Muscle of leg (tissue), 3 donors: ENCODE measurements at regions not wholly inside any gene's neighbourhood (a gene's known extent, or its start where the extent isn't known, plus 50 kb on each side); places are given as distances from the start of the nearest gene placed in this dataset.

Experiments
- DNase-seq: peaks from one replicate; pipeline ENCODE4 v3.0.0; 2013
- H3K27ac ChIP-seq: one replicate; pipeline ENCODE4 v1.5.1; 2013; ENCODE audit warnings: mild to moderate bottlenecking, low read length, control low read depth
- H3K27me3 ChIP-seq: one replicate; pipeline ENCODE4 v1.6.1; 2013; ENCODE audit warnings: low read length; ENCODE audit not compliant: control insufficient read depth, insufficient read depth
- H3K36me3 ChIP-seq: one replicate; pipeline ENCODE4 v1.6.1; 2013; ENCODE audit warnings: low read length; ENCODE audit not compliant: control insufficient read depth, insufficient read depth
- H3K4me1 ChIP-seq: one replicate; pipeline ENCODE4 v1.6.1; 2013; ENCODE audit warnings: low read length; ENCODE audit not compliant: control insufficient read depth, insufficient read depth
- H3K4me3 ChIP-seq: one replicate; pipeline ENCODE4 v1.5.1; 2013; ENCODE audit warnings: low read length, control low read depth
- H3K9me3 ChIP-seq: replicated peaks from 2 replicates; pipeline ENCODE4 v1.6.1; 2013; ENCODE audit warnings: low read depth, low read length; ENCODE audit not compliant: control insufficient read depth
- WGBS: methylation state at CpG from one replicate; pipeline ENCODE4 v1.1.5; 2013; ENCODE audit warnings: missing lambda C conversion rate; ENCODE audit not compliant: insufficient coverage; 5-methylcytosine and 5-hydroxymethylcytosine counted together

- Histone ChIP-seq H3K27ac (no peak overlapping the region), H3K36me3 (no peaks in the 10 kb centered on the region), H3K27me3 (peaks cover 6% of the 10 kb centered on the region), H3K9me3 (no peaks in the 10 kb centered on the region), H3K4me3 (no peak overlapping the region), H3K4me1 (peaks cover 9% of the 10 kb centered on the region)
- no CpG with 5 or more reads among the region's 12 CpGs for WGBS
- peak; percentile 29 for DNase-seq
Observed at GRCh38 chr2:234377761-234378391, 119.0 kb downstream of the ARL4C start.

- 90% methylated on average over 2 of the region's 3 CpGs for WGBS
- H3K4me3 ChIP-seq, result no peak overlapping the region
- H3K4me1 ChIP-seq, result peaks cover 9% of the 10 kb centered on the region
- DNase-seq, result no peak
- H3K36me3 ChIP-seq, result no peaks in the 10 kb centered on the region
- no peaks in the 10 kb centered on the region for H3K9me3 ChIP-seq
- H3K27ac ChIP-seq, result no peak overlapping the region
- H3K27me3 ChIP-seq, result peaks cover 7% of the 10 kb centered on the region
Observed at GRCh38 chr2:234376229-234376628, 120.7 kb downstream of the ARL4C start.

- Histone ChIP-seq H3K36me3 (no peaks in the 10 kb centered on the region), H3K27ac (no peak overlapping the region), H3K27me3 (peaks cover 7% of the 10 kb centered on the region), H3K9me3 (no peaks in the 10 kb centered on the region), H3K4me1 (peaks cover 9% of the 10 kb centered on the region), H3K4me3 (no peak overlapping the region)
- 80% methylated on average over 1 of the region's 6 CpGs for WGBS
- DNase-seq, result no peak
Observed at GRCh38 chr2:234375176-234375880, 121.6 kb downstream of the ARL4C start.

GRCh38 chr2:234374736-234375135 is 122.1 kb downstream of the ARL4C start:
- no peak overlapping the region for H3K4me3 ChIP-seq
- peak; percentile 39 for DNase-seq
- H3K4me1 ChIP-seq, result peaks cover 9% of the 10 kb centered on the region
- no peaks in the 10 kb centered on the region for H3K9me3 ChIP-seq
- no peaks in the 10 kb centered on the region for H3K36me3 ChIP-seq
- peaks cover 7% of the 10 kb centered on the region for H3K27me3 ChIP-seq
- WGBS, result 74% methylated on average over 4 of the region's 5 CpGs
- no peak overlapping the region for H3K27ac ChIP-seq

- Histone ChIP-seq H3K27me3 (peaks cover 7% of the 10 kb centered on the region), H3K27ac (no peak overlapping the region)
- WGBS, result 89% methylated on average over 8 of the region's 8 CpGs
Observed at GRCh38 chr2:234374150-234374508, 122.8 kb downstream of the ARL4C start.

GRCh38 chr2:234373481-234374149 is 123.3 kb downstream of the ARL4C start:
- peaks cover 9% of the 10 kb centered on the region for H3K4me1 ChIP-seq
- H3K9me3 ChIP-seq, result no peaks in the 10 kb centered on the region
- H3K27me3 ChIP-seq, result peaks cover 7% of the 10 kb centered on the region
- no peak for DNase-seq
- no peak overlapping the region for H3K4me3 ChIP-seq
- H3K27ac ChIP-seq, result no peak overlapping the region
- H3K36me3 ChIP-seq, result no peaks in the 10 kb centered on the region
- WGBS, result 83% methylated on average over 5 of the region's 13 CpGs

More at GRCh38 chr2:234374150-234374508, 122.8 kb downstream of the ARL4C start:
- H3K9me3 ChIP-seq, result no peaks in the 10 kb centered on the region
- DNase-seq, result no peak
- no peaks in the 10 kb centered on the region for H3K36me3 ChIP-seq
- peaks cover 9% of the 10 kb centered on the region for H3K4me1 ChIP-seq
- H3K4me3 ChIP-seq, result no peak overlapping the region

- no peak overlapping the region for H3K27ac ChIP-seq
- peaks cover 7% of the 10 kb centered on the region for H3K27me3 ChIP-seq
- H3K36me3 ChIP-seq, result no peaks in the 10 kb centered on the region
- H3K4me1 ChIP-seq, result peaks cover 7% of the 10 kb centered on the region
- H3K4me3 ChIP-seq, result no peak overlapping the region
- H3K9me3 ChIP-seq, result no peaks in the 10 kb centered on the region
- 70% methylated on average over 2 of the region's 4 CpGs for WGBS
- DNase-seq, result no peak
Observed at GRCh38 chr2:234373060-234373459, 123.8 kb downstream of the ARL4C start.

- Histone ChIP-seq H3K27ac (no peak overlapping the region), H3K9me3 (no peaks in the 10 kb centered on the region), H3K36me3 (no peaks in the 10 kb centered on the region), H3K27me3 (peaks cover 4% of the 10 kb centered on the region), H3K4me1 (peaks cover 2% of the 10 kb centered on the region), H3K4me3 (no peak overlapping the region)
- 67% methylated on average over 1 of the region's 2 CpGs for WGBS
- no peak for DNase-seq
Observed at GRCh38 chr2:234372506-234372905, 124.4 kb downstream of the ARL4C start.

GRCh38 chr2:234368861-234369261 is 128.0 kb downstream of the ARL4C start:
- no peak for DNase-seq
- Histone ChIP-seq H3K36me3 (no peaks in the 10 kb centered on the region), H3K4me1 (no peaks in the 10 kb centered on the region), H3K4me3 (no peak overlapping the region), H3K27ac (no peak overlapping the region), H3K9me3 (no peaks in the 10 kb centered on the region), H3K27me3 (peaks cover 4% of the 10 kb centered on the region)
- no CpG with 5 or more reads among the region's 1 CpG for WGBS

- Histone ChIP-seq H3K9me3 (no peaks in the 10 kb centered on the region), H3K27me3 (peaks cover 3% of the 10 kb centered on the region), H3K27ac (no peak overlapping the region), H3K4me1 (no peaks in the 10 kb centered on the region), H3K4me3 (no peak overlapping the region), H3K36me3 (no peaks in the 10 kb centered on the region)
- peak; percentile 79 for DNase-seq
- no CpG with 5 or more reads among the region's 2 CpGs for WGBS
Observed at GRCh38 chr2:234366891-234367290, 130.0 kb downstream of the ARL4C start.
